ENCODE measurements at regions not wholly inside any gene's neighbourhood (a gene's known extent, or its start where the extent isn't known, plus 50 kb on each side); places are given as distances from the start of the nearest gene placed in this dataset.

- Histone ChIP-seq H3K27ac (ENCODE audit: low read depth in 2 of 2, low read length in 2 of 2) (no peak overlapping the region), H3K36me3 (ENCODE audit: control insufficient read depth in 2 of 3, insufficient read depth in 3 of 3, low read length in 3 of 3) (no peaks in the 10 kb centered on the region), H3K9me3 (ENCODE audit: control insufficient read depth in 2 of 3, insufficient read depth in 1 of 3, low read length in 3 of 3) (no peaks in the 10 kb centered on the region), H3K4me3 (ENCODE audit: low read length in 3 of 3) (no peak overlapping the region), H3K27me3 (ENCODE audit: control insufficient read depth, insufficient read depth, low read length) (no peaks in the 10 kb centered on the region), H3K4me1 (ENCODE audit: control insufficient read depth in 2 of 3, insufficient read depth in 2 of 3, low read depth in 1 of 3, low read length in 3 of 3) (no peaks in the 10 kb centered on the region), H3K9ac (ENCODE audit: low read length in 3 of 3) (no peak overlapping the region)
- DNase-seq (no peak), FAIRE-seq (no peak)
- TF ChIP-seq, protein P1, sequence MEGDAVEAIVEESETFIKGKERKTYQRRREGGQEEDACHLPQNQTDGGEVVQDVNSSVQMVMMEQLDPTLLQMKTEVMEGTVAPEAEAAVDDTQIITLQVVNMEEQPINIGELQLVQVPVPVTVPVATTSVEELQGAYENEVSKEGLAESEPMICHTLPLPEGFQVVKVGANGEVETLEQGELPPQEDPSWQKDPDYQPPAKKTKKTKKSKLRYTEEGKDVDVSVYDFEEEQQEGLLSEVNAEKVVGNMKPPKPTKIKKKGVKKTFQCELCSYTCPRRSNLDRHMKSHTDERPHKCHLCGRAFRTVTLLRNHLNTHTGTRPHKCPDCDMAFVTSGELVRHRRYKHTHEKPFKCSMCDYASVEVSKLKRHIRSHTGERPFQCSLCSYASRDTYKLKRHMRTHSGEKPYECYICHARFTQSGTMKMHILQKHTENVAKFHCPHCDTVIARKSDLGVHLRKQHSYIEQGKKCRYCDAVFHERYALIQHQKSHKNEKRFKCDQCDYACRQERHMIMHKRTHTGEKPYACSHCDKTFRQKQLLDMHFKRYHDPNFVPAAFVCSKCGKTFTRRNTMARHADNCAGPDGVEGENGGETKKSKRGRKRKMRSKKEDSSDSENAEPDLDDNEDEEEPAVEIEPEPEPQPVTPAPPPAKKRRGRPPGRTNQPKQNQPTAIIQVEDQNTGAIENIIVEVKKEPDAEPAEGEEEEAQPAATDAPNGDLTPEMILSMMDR (IDR thresholded peaks at IDR 0.05; ENCODE audit: borderline replicate concordance, extremely low read depth, insufficient read depth): no peak
- intact Hi-C loops (cut with DNase I): no loop called here
Measured at GRCh38 chr1:216913976-216914375, 190.7 kb upstream of the ESRRG start.

- H3K4me3 ChIP-seq (ENCODE audit: low read length in 3 of 3): no peak overlapping the region
- no peaks in the 10 kb centered on the region for H3K9me3 ChIP-seq (ENCODE audit: control insufficient read depth in 2 of 3, insufficient read depth in 1 of 3, low read length in 3 of 3)
- H3K4me1 ChIP-seq (ENCODE audit: control insufficient read depth in 2 of 3, insufficient read depth in 2 of 3, low read depth in 1 of 3, low read length in 3 of 3): no peaks in the 10 kb centered on the region
- no peak overlapping the region for H3K9ac ChIP-seq (ENCODE audit: low read length in 3 of 3)
- H3K27me3 ChIP-seq (ENCODE audit: control insufficient read depth, insufficient read depth, low read length): no peaks in the 10 kb centered on the region
- H3K36me3 ChIP-seq (ENCODE audit: control insufficient read depth in 2 of 3, insufficient read depth in 3 of 3, low read length in 3 of 3): no peaks in the 10 kb centered on the region
- DNase-seq (no peak), FAIRE-seq (no peak)
- TF ChIP-seq, protein P1 (IDR thresholded peaks at IDR 0.05; ENCODE audit: borderline replicate concordance, extremely low read depth, insufficient read depth): no peak
- H3K27ac ChIP-seq (ENCODE audit: low read depth in 2 of 2, low read length in 2 of 2): no peak overlapping the region
- intact Hi-C loops (cut with DNase I): no loop called here
Measured at GRCh38 chr1:216910081-216910840, 187.0 kb upstream of the ESRRG start.

- FAIRE-seq (no peak), DNase-seq (no peak)
- Histone ChIP-seq H3K9me3 (ENCODE audit: control insufficient read depth in 2 of 3, insufficient read depth in 1 of 3, low read length in 3 of 3) (no peaks in the 10 kb centered on the region), H3K27me3 (ENCODE audit: control insufficient read depth, insufficient read depth, low read length) (no peaks in the 10 kb centered on the region), H3K9ac (ENCODE audit: low read length in 3 of 3) (no peak overlapping the region), H3K4me3 (ENCODE audit: low read length in 3 of 3) (no peak overlapping the region), H3K4me1 (ENCODE audit: control insufficient read depth in 2 of 3, insufficient read depth in 2 of 3, low read depth in 1 of 3, low read length in 3 of 3) (peaks cover 0 to 2% (median 0%) of the 10 kb centered on the region in 3 donors), H3K36me3 (ENCODE audit: control insufficient read depth in 2 of 3, insufficient read depth in 3 of 3, low read length in 3 of 3) (no peaks in the 10 kb centered on the region), H3K27ac (ENCODE audit: low read depth in 2 of 2, low read length in 2 of 2) (no peak overlapping the region)
- TF ChIP-seq, protein P1 (IDR thresholded peaks at IDR 0.05; ENCODE audit: borderline replicate concordance, extremely low read depth, insufficient read depth): no peak
- intact Hi-C loops (cut with DNase I): no loop called here
Measured at GRCh38 chr1:216908126-216908525, 184.9 kb upstream of the ESRRG start.

Data from kidney (tissue), 13 donors.